Peyer's patch (tissue), 4 donors: ENCODE measurements at regions not wholly inside any gene's neighbourhood (a gene's known extent, or its start where the extent isn't known, plus 50 kb on each side); places are given as distances from the start of the nearest gene placed in this dataset.

Experiments used
- DNase-seq, 3 donors: peaks; one replicate each; pipeline ENCODE4 v3.0.0-alpha.2; 2017 to 2019
- H3K27ac ChIP-seq, 4 donors: fragments of 200-600 bp; sonication (generic); one replicate each; pipeline ENCODE4 v1.5.1; 2016 to 2019
- H3K27me3 ChIP-seq, 2 donors: fragments of 200-600 bp; sonication (generic); one replicate each; pipeline ENCODE4 v1.5.1; 2019
- H3K36me3 ChIP-seq, 3 donors: fragments of 200-600 bp; sonication (generic); one replicate each; pipeline ENCODE4 v1.5.1; 2016 to 2019
- H3K4me1 ChIP-seq, 4 donors: fragments of 200-600 bp; sonication (generic); one replicate each; pipeline ENCODE4 v1.5.1; 2016 to 2019
- H3K4me3 ChIP-seq, 4 donors: fragments of 200-600 bp; sonication (generic); 1 replicate in 3 of 4; 2 replicates in 1 of 4; pipeline ENCODE4 v1.5.1; 2016 to 2019; ENCODE audit warnings: mild to moderate bottlenecking in 1 of 4
- H3K9me3 ChIP-seq, 4 donors: fragments of 200-600 bp; sonication (generic); one replicate each; pipeline ENCODE4 v1.5.1; 2016 to 2019; ENCODE audit warnings: mild to moderate bottlenecking in 1 of 4
- CTCF ChIP-seq, 6 experiments: fragments of 450-650 bp in 4 of 6; fragments of 200-600 bp in 2 of 6; sonication (generic) in 1 of 6; IDR thresholded peaks; one replicate each; pipeline ENCODE4 v1.5.1; 2017 to 2019; ENCODE audit warnings: antibody characterized with exemption in 6 of 6, mild to moderate bottlenecking in 3 of 6, moderate library complexity in 1 of 6
- POLR2A ChIP-seq, 2 donors: fragments of 450-650 bp; IDR thresholded peaks; one replicate each; pipeline ENCODE4 v1.5.1; 2017; ENCODE audit warnings: antibody characterized with exemption in 2 of 2, mild to moderate bottlenecking in 2 of 2, moderate library complexity in 2 of 2

DNA sequence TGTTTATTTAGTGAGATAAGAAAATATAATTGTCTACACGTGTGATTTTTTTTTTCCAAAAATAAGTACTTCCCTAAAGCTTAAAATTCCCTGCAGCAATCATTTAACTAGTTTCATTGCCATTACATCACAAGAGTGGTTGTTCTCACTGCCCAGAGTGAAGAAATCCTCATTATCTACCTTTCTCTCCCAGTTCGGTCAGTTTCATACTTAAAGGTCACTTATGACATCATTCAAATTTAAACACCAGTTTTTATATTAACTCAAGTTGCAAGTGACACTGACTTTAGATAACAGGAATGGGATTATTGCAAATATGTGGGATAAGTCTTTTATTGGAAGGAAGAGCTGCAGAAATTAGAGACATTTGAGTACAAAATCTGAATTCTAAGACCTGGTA, 1699.8 kb upstream of the IGFBP7 start:
- Histone ChIP-seq H3K36me3 (no peaks in the 10 kb centered on the region), H3K27me3 (no peaks in the 10 kb centered on the region), H3K4me1 (no peaks in the 10 kb centered on the region), H3K9me3 (no peaks in the 10 kb centered on the region), H3K4me3 (no peak overlapping the region), H3K27ac (no peak overlapping the region)
- no peak for DNase-seq
- TF ChIP-seq POLR2A (IDR thresholded peaks at IDR 0.05) (no peak), CTCF (IDR thresholded peaks at IDR 0.05) (no peak)

- H3K27me3 ChIP-seq, result no peaks in the 10 kb centered on the region
- no peaks in the 10 kb centered on the region for H3K4me1 ChIP-seq
- TF ChIP-seq POLR2A (IDR thresholded peaks at IDR 0.05), result no peak
- no peak for DNase-seq
- H3K4me3 ChIP-seq, result no peak overlapping the region
- H3K9me3 ChIP-seq, result no peaks in the 10 kb centered on the region
- no peaks in the 10 kb centered on the region for H3K36me3 ChIP-seq
- H3K27ac ChIP-seq, result no peak overlapping the region
These were observed 1699.2 kb upstream of the IGFBP7 start for GRCh38 chr4:58809366-58809765.

DNA sequence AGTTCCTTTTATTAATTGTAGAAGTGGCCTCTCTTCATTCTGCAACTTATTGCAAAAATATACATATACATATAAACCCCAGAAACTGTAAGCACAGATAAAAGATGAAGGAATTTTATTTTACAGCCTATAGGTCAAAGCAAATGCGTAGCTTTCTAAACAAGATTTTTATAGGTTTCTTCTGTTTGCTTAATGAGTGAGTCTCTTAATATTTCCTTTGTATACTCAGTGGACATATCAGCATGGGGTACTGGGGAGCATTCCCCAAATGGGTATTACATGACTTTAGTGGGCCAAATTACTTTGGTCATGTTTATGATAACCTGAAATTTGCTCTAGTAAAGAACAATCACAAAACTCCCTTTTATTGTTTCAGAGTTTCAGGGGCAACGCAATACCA, 1698.6 kb upstream of the IGFBP7 start:
- no peak for TF ChIP-seq CTCF (IDR thresholded peaks at IDR 0.05)
- TF ChIP-seq POLR2A (IDR thresholded peaks at IDR 0.05), result no peak
- H3K27ac ChIP-seq, result no peak overlapping the region
- no peaks in the 10 kb centered on the region for H3K4me1 ChIP-seq
- no peak for DNase-seq
- H3K36me3 ChIP-seq, result no peaks in the 10 kb centered on the region
- no peaks in the 10 kb centered on the region for H3K9me3 ChIP-seq
- no peak overlapping the region for H3K4me3 ChIP-seq
- no peaks in the 10 kb centered on the region for H3K27me3 ChIP-seq

- Histone ChIP-seq H3K9me3 (no peaks in the 10 kb centered on the region), H3K4me1 (no peaks in the 10 kb centered on the region), H3K4me3 (no peak overlapping the region), H3K36me3 (no peaks in the 10 kb centered on the region), H3K27ac (no peak overlapping the region), H3K27me3 (no peaks in the 10 kb centered on the region)
- no peak for DNase-seq
- no peak for TF ChIP-seq CTCF (IDR thresholded peaks at IDR 0.05)
- TF ChIP-seq POLR2A (IDR thresholded peaks at IDR 0.05), result no peak
These were observed 1697.8 kb upstream of the IGFBP7 start for GRCh38 chr4:58807843-58808615.

- Histone ChIP-seq H3K27ac (no peak overlapping the region), H3K36me3 (no peaks in the 10 kb centered on the region), H3K4me3 (no peak overlapping the region), H3K27me3 (no peaks in the 10 kb centered on the region), H3K4me1 (no peaks in the 10 kb centered on the region), H3K9me3 (no peaks in the 10 kb centered on the region)
- no peak for TF ChIP-seq CTCF (IDR thresholded peaks at IDR 0.05)
- no peak for TF ChIP-seq POLR2A (IDR thresholded peaks at IDR 0.05)
- no peak for DNase-seq
These were observed 1666.4 kb upstream of the IGFBP7 start for GRCh38 chr4:58776627-58777026.

DNA sequence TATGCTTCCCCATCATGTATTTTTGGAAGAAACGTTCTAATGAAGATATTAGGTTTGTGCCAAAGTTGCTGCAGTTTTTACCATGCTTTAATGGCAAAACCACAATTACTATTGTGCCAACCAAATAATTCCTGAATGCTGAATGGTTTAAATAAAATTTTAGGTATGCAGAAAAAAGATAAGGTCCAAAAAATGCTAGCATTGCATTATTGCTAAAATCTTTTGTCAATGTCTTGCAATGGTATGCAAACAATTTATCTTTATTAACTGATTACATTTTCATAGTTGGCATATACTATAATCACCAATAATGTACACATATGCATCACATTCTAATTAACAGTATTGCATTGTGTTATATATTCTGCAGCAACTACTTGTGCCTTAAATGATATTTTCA, 1657.4 kb upstream of the IGFBP7 start:
- TF ChIP-seq POLR2A (IDR thresholded peaks at IDR 0.05) (no peak), CTCF (IDR thresholded peaks at IDR 0.05) (no peak)

More for the DNA sequence above, 1657.4 kb upstream of the IGFBP7 start:
- DNase-seq, result no peak
- Histone ChIP-seq H3K4me3 (no peak overlapping the region), H3K9me3 (no peaks in the 10 kb centered on the region), H3K36me3 (no peaks in the 10 kb centered on the region), H3K27ac (no peak overlapping the region), H3K4me1 (no peaks in the 10 kb centered on the region), H3K27me3 (no peaks in the 10 kb centered on the region)
